ENCODE measurements at regions not wholly inside any gene's neighbourhood (a gene's known extent, or its start where the extent isn't known, plus 50 kb on each side); places are given as distances from the start of the nearest gene placed in this dataset.

DNA sequence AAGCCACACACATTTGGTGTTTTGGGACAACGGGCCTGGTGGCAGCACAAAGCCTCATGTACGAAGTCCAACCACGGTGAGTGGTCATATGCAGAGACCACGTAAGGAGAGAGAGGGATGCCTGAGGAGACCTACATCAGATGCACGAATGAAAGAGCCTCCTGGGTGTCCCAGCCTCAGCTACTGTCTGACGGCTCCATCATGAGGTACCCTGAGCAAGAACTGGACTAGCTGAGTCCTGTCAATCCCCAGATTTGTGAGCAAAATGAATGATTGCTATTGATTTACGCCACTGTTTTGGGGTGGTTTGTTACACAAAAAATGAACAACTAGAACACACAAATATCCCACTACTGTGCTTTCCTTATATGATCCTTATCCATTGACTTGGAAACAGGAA, 275.7 kb upstream of the KYNU start (continued):
- TF ChIP-seq, protein P1, sequence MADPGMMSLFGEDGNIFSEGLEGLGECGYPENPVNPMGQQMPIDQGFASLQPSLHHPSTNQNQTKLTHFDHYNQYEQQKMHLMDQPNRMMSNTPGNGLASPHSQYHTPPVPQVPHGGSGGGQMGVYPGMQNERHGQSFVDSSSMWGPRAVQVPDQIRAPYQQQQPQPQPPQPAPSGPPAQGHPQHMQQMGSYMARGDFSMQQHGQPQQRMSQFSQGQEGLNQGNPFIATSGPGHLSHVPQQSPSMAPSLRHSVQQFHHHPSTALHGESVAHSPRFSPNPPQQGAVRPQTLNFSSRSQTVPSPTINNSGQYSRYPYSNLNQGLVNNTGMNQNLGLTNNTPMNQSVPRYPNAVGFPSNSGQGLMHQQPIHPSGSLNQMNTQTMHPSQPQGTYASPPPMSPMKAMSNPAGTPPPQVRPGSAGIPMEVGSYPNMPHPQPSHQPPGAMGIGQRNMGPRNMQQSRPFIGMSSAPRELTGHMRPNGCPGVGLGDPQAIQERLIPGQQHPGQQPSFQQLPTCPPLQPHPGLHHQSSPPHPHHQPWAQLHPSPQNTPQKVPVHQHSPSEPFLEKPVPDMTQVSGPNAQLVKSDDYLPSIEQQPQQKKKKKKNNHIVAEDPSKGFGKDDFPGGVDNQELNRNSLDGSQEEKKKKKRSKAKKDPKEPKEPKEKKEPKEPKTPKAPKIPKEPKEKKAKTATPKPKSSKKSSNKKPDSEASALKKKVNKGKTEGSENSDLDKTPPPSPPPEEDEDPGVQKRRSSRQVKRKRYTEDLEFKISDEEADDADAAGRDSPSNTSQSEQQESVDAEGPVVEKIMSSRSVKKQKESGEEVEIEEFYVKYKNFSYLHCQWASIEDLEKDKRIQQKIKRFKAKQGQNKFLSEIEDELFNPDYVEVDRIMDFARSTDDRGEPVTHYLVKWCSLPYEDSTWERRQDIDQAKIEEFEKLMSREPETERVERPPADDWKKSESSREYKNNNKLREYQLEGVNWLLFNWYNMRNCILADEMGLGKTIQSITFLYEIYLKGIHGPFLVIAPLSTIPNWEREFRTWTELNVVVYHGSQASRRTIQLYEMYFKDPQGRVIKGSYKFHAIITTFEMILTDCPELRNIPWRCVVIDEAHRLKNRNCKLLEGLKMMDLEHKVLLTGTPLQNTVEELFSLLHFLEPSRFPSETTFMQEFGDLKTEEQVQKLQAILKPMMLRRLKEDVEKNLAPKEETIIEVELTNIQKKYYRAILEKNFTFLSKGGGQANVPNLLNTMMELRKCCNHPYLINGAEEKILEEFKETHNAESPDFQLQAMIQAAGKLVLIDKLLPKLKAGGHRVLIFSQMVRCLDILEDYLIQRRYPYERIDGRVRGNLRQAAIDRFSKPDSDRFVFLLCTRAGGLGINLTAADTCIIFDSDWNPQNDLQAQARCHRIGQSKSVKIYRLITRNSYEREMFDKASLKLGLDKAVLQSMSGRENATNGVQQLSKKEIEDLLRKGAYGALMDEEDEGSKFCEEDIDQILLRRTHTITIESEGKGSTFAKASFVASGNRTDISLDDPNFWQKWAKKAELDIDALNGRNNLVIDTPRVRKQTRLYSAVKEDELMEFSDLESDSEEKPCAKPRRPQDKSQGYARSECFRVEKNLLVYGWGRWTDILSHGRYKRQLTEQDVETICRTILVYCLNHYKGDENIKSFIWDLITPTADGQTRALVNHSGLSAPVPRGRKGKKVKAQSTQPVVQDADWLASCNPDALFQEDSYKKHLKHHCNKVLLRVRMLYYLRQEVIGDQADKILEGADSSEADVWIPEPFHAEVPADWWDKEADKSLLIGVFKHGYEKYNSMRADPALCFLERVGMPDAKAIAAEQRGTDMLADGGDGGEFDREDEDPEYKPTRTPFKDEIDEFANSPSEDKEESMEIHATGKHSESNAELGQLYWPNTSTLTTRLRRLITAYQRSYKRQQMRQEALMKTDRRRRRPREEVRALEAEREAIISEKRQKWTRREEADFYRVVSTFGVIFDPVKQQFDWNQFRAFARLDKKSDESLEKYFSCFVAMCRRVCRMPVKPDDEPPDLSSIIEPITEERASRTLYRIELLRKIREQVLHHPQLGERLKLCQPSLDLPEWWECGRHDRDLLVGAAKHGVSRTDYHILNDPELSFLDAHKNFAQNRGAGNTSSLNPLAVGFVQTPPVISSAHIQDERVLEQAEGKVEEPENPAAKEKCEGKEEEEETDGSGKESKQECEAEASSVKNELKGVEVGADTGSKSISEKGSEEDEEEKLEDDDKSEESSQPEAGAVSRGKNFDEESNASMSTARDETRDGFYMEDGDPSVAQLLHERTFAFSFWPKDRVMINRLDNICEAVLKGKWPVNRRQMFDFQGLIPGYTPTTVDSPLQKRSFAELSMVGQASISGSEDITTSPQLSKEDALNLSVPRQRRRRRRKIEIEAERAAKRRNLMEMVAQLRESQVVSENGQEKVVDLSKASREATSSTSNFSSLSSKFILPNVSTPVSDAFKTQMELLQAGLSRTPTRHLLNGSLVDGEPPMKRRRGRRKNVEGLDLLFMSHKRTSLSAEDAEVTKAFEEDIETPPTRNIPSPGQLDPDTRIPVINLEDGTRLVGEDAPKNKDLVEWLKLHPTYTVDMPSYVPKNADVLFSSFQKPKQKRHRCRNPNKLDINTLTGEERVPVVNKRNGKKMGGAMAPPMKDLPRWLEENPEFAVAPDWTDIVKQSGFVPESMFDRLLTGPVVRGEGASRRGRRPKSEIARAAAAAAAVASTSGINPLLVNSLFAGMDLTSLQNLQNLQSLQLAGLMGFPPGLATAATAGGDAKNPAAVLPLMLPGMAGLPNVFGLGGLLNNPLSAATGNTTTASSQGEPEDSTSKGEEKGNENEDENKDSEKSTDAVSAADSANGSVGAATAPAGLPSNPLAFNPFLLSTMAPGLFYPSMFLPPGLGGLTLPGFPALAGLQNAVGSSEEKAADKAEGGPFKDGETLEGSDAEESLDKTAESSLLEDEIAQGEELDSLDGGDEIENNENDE (IDR thresholded peaks at IDR 0.05; ENCODE audit: insufficient replicate concordance, low read length): no peak

Measured in H1 (cell line).